Dedifferentiated amniotic fluid mesenchymal stem cell (primary cell): ENCODE measurements at regions not wholly inside any gene's neighbourhood (a gene's known extent, or its start where the extent isn't known, plus 50 kb on each side); places are given as distances from the start of the nearest gene placed in this dataset.
"Not testable (repeated sequence)": the region's sequence is repeated elsewhere in the genome, so short reads cannot be mapped to it uniquely, and the experiment has no call there.

Experiments
- DNase-seq: peaks from one replicate; pipeline ENCODE4 v3.0.0-alpha.2; 2016; ENCODE audit errors: extremely low spot score

DNA sequence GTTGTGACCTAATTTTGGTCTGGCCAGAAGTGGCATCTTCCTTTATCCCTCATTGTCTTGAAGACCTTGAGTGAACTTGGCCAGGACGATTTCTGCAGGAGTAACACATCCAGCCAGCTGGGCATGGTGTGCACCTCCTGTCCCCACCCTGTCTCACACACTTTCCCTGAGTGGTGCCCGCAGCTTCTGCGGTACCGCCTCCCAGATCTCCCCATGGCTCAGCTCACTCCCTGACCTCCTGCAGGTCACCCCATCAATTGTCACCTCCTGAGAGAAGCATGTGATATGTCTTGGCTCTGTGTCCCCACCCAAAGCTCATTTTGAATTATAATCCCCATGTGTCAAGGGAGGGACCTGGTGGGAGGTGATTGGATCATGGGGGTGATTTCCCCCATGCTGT, 50.2 kb upstream of the TP53I11 start:
- no peak for DNase-seq

DNA sequence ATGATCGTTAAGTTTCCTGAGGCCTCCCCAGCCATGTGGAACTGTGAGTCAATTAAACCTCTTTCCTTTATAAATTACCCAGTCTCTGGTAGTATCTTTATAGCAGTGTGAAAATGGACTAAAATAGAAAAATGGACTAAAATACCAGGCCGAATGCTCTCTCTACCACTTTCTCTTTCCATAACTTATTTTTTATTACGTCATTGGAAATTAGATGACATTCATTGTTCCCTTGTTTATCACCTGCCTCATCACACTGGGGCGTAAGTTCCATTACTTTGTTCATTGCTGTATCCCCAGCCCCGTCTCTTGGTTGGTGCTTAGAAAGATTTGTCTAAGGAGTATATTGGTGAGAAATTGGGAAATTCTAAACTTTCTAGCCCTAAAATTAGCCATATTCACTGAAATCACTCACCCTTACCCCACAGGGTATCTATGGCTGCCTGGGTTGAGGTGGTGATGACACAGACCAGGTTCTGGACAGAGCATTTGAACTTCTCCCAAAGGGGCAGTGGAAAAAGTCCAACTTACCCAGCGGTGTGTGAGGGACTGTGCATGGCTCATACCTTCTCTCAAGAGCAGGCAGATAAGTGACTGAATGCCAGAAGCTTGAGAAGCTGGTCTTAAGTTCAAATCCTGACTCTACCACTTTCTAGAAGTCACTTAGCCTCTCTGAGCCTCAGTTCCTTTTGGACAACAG, 50.9 kb upstream of the TP53I11 start:
- DNase-seq = no peak

DNA sequence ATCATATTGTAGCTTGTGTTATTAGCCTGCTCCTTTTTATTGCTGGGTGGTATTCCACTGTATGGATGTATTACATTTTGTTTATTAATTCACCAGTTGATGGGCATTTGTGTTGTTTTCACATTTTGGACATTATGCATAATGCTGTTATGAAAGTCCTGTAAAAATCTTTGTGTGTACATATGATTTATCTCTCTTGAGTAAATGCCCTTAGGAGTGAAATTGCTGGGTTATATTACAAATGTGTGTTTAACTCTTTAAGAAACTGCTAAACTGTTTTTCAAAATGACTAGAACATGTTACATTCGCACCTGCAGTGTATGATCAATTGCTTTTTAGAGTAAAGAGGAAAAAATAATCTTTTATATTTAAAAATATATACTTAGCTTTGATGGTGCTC, 54.4 kb upstream of the TP53I11 start:
- DNase-seq = no peak

DNA sequence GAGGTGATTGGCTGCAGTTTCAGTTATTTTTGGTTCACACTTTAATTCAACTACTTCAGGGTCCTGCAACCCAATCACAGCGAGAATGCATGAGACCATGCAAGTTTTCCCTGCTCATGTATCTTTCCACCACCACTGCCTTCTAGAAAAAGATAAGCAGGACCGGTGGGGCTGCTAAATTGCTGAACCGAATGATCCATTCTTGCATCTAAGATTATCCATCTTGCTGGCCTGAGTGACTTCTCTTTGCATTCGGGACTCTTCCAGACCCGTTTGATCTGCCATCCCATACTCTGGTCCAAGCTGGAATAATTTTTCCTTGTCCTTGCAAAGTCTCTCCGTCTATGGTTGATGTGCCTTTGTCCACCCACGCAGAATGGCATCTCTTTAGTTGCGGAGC, 56.3 kb upstream of the TP53I11 start:
- DNase-seq = no peak

DNA sequence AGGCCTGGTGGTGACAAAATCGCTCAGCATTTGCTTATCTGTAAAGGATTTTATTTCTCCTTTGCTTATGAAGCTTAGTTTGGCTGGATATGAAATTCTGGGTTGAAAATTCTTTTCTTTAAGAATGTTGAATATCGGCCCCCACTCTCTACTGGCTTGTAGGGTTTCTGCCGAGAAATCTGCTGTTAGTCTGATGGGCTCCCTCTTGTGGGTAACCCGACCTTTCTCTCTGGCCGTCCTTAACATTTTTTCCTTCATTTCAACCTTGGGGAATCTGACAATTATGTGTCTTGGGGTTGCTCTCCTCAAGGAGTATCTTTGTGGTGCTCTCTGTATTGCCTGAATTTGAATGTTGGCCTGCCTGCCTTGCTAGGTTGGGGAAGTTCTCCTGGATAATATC, 65.3 kb upstream of the TP53I11 start:
- DNase-seq = not testable (repeated sequence)

DNA sequence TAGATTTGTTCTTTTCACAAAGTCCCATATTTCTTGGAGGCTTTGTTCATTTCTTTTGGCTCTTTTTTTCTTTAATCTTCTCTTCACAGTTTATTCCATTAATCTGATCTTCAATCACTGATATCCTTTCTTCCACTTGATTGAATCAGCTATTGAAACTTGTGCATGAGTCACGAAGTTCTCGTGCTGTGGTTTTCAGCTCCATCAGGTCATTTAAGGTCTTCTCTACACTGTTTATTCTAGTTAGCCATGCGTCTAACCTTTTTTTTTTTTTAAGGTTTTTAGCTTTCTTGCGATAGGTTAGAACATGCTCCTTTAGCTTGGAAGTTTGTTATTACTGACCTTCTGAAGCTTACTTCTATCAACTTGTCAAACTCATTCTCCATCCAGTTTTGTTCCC, 65.8 kb upstream of the TP53I11 start:
- DNase-seq = not testable (repeated sequence)

DNA sequence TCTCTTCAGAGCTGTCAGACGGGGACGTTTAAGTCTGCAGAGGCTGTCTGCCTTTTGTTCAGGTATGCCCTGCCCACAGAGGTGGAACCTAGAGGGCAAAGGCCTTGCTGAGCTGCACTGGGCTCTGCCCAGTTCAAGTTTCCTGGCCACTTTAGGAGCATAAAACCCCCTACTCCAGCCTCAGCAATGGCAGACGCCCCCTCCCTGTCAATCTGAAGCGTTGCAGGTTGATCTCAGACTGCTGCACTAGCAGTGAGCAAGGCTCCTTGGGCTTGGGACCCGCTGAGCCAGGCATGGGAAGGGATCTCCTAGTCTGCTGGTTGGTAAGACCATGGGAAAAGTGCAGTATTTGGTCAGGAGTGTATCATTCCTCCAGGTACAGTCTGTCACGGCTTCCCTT, 66.6 kb upstream of the TP53I11 start:
- DNase-seq = no peak

DNA sequence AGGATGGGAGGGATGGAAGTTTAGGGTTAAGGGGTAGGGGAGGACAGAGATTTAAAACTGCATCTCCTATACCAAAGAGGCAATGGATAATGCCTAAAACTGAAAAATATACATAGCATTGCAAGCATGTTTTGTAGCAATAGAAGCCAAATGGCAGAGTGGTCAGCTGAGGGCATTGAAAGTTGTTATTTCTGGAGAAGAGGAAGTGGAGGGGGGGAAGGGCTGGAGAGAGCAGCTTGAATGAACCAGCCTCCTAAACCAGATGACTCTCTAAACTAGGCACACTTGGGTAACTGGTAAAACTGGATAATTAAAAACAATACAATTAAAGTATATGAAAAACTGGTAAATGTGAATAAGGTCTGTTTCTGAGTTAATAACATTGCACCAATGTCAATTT, 70.3 kb upstream of the TP53I11 start:
- DNase-seq = no peak

DNA sequence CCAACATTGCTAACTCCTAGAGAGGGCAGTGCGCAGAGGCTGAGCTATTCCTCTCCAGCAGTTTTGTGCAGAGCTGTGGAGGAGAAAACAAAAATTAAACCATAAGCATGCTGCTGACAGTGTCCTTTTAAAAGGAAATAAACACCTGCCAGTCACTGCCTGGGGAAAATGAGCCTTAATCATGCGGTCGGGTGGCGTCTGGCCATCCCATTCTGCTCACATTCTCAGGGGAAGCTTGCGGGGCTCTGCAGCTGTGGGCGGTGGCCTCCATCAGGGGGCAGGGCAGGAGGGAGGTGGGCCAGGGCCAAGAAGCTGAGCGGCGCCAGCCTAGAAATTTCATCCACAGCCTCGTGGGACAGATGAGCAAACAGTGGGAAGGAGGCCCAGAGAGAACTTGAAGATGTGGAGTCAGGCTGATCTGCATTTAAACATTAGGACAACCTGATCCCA, 71.0 kb upstream of the TP53I11 start:
- DNase-seq = peak; percentile 47

DNA sequence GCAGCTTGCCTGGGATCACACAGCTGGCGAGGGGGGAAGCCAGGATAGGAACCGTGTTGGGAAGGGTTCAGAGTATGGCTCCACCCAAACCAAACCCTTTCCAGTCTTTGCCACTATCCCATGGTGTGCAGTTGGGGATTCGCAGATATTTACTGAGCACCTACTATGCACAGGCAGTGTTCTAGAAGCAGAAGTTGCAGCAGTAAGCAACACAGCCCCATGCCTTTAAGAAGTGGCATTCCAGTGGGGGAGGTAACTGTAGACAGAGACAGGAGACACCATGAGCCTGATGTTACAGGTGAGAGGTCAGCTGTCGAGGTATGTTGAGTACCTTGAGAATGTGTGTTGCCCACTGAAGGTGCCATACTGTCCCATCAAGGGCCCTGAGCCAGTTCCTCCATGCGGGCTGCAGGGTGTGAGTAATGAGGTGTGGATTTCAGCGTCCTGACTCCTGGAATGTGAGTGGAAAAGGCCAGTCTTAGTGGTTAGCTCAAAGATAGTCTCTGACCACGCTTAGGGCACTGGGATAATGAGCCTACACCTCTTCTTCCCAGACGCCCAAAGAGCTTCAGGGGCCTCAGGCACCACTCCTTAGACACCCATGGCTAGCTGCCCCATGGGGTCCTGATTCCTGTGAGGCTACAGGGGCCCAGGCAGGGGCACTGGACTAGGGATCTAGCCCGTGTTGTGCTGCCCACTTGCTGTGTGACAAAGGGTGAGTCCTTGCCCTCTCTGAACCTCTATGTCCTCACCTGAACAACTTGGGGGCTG, 71.8 kb upstream of the TP53I11 start:
- DNase-seq = no peak

DNA sequence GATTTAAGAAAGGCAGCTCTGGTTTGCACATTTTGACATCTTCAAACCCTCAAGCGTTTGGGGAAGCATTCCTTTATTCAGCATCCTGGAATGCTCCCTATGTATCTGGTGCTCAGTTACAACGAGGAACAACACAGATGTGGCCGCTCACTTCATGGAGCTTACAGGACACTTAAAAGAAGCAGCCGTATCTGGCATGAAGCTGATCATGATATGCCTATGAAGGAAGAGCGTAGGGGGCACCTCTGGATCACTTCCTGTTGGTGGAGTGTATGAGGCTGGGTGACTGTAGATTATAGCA, 72.3 kb upstream of the TP53I11 start:
- DNase-seq = no peak

DNA sequence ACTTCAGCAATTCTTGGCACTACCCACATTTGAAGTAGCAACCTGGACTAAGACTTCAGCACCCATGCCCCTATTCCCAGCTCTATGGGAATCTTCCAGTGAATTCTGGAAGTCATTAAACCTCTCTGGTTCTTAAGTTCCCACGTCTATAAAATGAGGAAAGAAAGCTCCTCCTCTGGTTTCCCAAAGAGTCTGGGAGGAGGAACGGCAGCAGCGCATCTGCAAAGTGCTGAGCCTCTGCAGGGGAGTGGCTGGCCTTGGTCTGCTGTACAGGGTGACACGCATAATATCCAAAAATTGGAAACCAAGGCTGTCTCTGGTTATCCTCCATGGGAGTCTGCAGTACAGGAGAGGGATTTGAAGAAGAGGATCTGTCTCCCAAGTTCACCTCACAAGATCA, 73.6 kb upstream of the TP53I11 start:
- DNase-seq = no peak

DNA sequence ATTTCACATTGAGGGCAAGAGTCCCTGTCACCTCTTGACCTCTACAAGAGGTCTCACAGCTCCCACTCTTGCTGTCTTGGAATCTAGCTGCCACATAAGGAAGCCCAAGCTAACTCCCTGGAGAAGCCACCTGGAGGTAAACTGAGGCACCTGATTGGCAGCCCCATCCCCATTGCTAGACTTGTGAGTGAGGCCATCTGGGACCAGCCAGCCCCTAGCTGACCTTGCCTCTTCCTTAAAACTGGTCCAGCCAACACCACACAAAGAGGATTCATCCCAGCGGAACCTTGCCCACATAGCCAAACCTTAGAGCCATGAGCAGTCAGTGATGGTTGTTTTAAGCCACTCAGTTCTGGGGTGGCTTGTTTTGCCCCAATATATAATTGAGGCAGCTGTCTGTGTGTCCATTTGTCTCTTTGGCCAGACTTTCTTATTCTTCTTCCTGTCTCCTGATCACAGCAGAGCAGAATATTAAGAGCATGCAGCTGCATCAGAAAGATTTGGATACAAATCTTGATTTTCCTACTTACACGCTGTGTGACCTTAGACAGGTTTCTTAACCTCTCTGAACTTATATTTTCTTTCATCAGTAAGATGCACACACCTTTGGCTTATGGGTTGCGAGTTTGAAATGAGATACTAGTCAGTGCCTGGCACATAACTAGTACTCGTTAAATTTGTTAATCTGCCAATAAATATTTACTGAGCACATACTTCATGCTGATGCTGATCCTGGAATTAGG, 74.3 kb upstream of the TP53I11 start:
- DNase-seq = no peak

DNA sequence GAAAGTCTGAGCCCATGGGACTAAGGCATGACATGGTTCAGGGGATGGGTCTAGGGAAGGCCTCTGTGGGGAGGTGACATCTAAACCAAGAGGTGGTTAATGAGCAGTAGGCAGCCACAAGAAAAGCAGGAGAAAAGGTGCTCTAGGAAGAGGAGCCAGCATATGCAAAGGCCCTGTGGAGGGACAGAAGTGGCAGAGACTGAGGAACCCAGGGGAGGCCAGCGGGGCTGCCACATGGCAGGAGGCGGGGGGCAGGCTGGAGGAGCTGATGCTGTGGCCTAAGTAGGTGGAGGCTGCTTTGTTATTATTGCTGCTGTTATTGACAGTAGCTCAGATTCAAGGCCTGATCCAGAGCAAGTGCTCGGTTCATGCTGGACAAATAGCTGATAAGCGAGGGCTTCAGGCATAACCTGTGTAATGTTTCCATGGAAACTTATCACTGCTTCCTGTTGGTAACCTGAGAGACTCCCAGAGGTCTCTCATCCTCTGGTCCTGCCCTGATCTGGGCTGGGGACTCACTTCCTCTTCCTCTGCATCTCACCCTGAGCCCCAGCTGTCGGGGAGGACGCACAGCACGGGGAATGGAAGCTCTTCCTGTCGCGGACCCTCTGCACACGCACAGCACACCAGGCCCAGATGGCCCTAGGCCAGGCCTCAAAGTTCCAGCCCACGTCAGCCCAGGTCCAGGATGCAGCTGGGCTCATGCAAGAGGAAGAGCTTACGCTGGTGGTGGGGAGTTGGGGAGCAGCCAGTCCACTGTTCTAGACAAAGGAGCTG, 75.2 kb upstream of the TP53I11 start:
- no peak for DNase-seq

DNA sequence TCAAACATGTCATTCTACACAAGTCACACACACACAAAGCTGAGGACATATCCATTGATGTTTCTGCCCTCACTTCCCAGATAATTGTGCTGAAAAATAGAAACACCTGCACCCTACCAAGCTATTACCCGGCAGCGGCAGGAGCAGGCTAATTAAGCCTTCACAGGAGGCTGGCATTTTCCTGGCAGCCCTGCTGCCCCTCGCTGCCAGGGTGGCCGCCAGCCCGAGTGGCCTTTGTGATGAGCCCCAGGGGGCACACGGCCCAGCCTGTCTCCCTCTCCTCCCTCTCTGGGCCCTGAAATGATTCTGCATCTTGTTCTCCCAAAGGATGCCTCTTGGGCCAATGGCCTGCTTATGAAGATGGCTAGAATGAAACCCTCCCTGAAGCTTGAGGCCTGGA, 76.2 kb upstream of the TP53I11 start:
- DNase-seq = no peak

DNA sequence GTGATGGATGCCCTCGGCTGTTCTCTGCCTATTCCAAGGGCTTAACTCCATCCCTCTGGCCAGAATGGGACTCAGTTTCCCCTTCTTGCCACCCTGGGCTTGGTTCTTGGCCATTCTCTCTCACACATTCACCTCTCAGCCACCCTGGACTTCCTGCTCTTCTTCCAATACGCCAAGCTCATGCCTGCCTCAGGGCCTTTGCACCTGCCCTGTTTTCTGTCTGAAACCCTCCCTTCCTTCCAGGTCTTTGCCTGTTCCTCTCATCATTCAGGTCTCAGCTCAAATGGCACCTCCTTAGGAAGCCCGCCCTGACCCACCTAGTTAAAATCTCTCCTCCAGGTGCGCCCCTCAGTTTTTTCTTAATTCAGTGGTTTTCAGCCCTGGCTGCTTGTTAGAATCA, 76.6 kb upstream of the TP53I11 start:
- DNase-seq = no peak

DNA sequence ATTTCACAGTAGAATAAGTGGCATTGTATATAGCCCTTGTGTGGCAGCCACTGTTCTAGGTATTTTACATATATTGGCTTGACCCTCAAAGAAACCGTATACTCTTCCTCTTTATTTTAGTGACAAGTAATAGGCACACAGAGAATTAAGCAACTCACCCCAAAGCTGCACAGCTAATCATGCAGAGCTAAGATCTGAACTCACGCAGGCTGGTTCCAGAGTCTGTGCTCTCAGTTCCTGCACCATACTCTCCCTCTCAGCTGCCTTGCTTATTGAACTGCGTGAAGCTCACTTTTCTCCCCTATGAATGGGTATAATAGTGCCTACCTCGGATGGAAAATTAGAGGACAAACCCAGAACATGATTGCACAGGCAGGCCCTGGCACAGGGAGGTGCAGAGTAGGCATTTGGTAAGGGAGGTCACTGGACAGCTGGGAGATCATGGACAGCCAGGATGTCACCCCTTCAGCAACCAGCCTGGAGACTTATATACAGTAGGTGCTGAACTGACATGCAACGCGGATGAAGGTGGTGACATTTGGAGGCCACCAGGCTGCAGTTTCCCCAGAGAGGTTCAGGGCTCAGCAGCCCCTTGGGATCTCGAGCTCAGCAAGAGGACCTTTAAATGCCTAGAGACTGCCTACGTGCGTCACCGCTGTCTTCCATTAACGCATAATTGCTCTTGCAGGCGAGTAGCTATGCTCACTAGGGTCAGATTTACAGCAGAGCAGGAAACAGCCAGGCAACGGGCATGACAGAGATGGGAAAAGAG, 78.4 kb upstream of the TP53I11 start:
- no peak for DNase-seq

DNA sequence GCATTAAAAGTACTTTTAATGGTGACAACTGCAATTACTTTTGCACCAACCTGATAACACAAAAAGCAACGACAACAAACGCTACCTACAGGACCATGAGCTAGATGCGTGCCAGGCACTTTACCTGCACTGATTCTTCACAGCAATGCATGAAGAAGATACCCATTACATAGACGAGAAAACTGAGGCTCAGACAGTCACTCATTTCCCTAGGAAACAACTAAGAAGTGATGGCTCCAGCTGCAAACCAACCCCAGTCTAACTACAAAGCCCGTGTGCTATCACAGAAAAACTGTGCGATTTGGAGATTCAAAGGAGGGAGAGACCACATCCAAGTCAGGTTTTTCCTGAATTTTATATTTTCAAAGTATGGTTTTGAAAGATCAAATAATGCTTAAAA, 80.1 kb upstream of the TP53I11 start:
- no peak for DNase-seq

DNA sequence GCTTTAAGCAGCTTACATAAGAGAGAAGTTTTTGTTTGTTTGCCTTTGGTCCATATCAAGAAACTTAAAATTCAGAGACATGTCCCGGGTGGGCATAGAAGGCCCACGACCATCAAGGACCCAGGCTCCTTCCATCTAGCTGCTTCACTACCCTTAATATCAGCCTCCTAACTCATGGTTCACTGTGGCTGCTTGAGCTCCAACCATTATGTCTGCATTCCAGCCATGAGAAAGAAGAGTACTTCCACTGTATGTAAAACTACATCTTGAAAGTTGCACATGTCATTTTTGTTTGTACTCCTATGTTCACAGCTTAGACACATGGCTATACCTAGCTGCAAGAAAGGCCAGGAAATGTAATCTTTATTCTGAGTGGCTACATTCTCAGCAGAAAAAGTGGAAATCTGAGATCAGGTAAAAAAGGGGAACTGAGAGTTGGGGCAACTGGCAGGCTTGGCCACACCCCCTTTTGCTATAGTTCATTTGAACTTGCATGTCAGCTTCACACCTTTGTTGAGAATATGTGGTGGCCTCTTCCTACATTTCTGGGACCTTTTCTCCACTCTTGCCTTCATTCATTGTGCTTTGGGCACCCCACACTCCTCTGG, 81.3 kb upstream of the TP53I11 start:
- DNase-seq = no peak

DNA sequence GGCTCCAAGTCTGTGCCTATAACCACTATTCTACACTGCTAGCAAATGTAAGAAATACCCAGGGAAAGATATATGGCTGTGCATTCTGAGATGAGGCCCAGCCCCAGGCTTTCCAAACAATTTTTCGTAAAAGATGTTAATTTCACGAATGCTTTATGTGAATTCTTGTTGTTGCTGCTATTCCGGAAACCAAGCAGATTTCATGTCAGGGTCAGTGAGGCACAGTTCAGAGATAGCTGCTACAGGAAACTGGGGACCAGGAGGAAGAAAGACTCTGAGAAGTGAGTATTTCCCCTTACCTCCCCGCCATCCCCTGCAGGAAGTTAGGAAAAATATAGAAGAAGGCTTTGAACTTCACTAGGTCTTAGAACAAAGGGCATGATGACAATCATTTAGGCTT, 84.7 kb upstream of the TP53I11 start:
- DNase-seq = no peak

DNA sequence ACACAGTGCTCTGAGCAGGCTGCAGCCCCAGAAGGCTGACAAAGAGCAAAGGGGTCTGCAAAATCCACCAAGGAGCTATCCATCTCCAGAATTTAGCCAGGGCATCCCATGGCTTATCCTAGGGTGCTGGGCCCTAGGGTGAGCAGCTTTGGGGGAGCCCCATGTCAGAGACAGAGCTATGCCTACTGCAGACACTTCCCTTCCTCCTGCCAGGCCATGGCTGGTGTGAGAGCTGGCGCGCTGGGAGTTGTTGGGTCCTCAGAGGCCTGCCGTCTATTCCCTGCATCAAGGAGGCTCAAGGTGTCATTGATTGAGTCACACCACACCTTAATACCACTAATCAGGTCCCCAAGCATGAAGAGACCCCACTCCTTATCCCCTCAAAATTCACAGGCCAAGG, 85.3 kb upstream of the TP53I11 start:
- no peak for DNase-seq
